ENCODE measurements at regions not wholly inside any gene's neighbourhood (a gene's known extent, or its start where the extent isn't known, plus 50 kb on each side); places are given as distances from the start of the nearest gene placed in this dataset.

DNA sequence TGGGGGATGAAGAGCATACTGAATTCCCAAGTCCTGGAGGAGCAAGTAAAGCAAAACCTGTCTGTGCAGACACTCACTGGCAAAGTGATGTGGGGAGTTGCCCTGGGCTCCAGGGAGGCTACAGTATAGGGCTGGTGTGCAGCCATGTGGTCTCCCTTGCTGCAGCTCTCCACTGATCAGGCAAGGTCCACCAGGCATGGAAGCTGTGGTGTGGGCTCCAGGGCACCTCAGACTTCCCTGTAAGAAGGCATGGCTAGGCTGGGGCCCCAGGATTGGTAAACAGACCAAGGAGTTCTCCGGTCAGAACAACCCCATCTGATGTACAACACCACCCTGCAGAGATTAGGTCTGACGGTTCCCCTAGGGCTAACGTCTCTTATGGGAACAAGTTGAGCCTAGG is 241.9 kb upstream of the NDST4 start:
- no peaks in the 10 kb centered on the region for H3K27me3 ChIP-seq
- TF ChIP-seq, protein P1, sequence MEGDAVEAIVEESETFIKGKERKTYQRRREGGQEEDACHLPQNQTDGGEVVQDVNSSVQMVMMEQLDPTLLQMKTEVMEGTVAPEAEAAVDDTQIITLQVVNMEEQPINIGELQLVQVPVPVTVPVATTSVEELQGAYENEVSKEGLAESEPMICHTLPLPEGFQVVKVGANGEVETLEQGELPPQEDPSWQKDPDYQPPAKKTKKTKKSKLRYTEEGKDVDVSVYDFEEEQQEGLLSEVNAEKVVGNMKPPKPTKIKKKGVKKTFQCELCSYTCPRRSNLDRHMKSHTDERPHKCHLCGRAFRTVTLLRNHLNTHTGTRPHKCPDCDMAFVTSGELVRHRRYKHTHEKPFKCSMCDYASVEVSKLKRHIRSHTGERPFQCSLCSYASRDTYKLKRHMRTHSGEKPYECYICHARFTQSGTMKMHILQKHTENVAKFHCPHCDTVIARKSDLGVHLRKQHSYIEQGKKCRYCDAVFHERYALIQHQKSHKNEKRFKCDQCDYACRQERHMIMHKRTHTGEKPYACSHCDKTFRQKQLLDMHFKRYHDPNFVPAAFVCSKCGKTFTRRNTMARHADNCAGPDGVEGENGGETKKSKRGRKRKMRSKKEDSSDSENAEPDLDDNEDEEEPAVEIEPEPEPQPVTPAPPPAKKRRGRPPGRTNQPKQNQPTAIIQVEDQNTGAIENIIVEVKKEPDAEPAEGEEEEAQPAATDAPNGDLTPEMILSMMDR (IDR thresholded peaks at IDR 0.05) = no peak
- TF ChIP-seq EP300 (IDR thresholded peaks at IDR 0.05) = no peak
- TF ChIP-seq POLR2A (IDR thresholded peaks at IDR 0.05) = no peak
- TF ChIP-seq POLR2AphosphoS5 (IDR thresholded peaks at IDR 0.05) = no peak
- intact Hi-C loops (cut with DNase I) = no loop called here
- no peak overlapping the region for H3K27ac ChIP-seq
- 92 to 94% methylated on average over 3 of the region's 3 CpGs for WGBS, 2 donors
- peaks cover 0 to 6% (median 0%) of the 10 kb centered on the region in 4 donors for H3K4me1 ChIP-seq
- no peak overlapping the region for H3K4me3 ChIP-seq
- peaks cover 0 to 9% (median 0%) of the 10 kb centered on the region in 4 donors for H3K9me3 ChIP-seq
- DNase-seq = no peak
- no peaks in the 10 kb centered on the region for H3K36me3 ChIP-seq

DNA sequence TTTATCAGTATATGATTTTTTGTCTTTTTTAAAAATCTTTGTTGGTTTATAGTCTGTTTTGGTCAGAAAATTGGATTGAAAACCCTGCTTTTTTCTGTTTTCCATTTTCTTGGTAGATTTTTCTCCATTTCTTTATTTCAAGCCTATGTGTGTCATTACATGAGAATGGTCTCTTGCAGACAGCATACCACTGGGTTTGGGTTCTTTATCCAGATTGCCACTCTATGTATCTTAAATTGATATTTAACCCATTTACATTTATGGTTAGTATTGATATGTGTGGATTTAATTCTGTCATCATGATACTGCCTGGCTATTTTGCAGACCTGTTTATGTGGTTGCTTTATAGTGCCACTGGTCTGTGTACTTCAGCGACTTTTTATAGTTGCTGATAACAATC is 239.9 kb upstream of the NDST4 start:
- intact Hi-C loops (cut with DNase I) = no loop called here
- no peak overlapping the region for H3K27ac ChIP-seq
- no peak for DNase-seq
- no peaks in the 10 kb centered on the region for H3K27me3 ChIP-seq
- peaks cover 0 to 9% (median 0%) of the 10 kb centered on the region in 4 donors for H3K9me3 ChIP-seq
- 96 to 97% methylated on average over 1 of the region's 1 CpG for WGBS, 2 donors
- H3K36me3 ChIP-seq = no peaks in the 10 kb centered on the region
- TF ChIP-seq, protein P1 (IDR thresholded peaks at IDR 0.05) = no peak
- TF ChIP-seq POLR2AphosphoS5 (IDR thresholded peaks at IDR 0.05) (no peak), POLR2A (IDR thresholded peaks at IDR 0.05) (no peak), EP300 (IDR thresholded peaks at IDR 0.05) (no peak)
- H3K4me1 ChIP-seq = no peaks in the 10 kb centered on the region
- no peak overlapping the region for H3K4me3 ChIP-seq

DNA sequence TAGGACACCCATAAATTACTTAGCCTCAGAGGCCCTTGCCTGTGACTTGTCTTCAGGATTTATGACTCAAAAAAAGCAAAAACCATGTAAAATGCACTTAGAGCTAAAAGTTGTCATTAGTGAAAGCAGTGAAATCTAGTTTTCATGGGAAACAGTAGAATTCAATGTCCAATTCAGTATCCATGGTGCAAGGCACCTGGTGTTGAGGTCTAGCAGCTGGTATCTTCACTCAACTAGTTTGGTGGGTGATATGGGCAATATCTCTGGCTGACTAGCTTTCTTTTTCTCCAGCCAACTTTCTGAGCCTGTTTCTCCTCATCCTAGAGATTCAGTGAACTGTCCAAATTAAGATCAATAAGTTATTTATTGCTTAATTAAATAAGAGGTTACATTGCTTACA is 229.8 kb upstream of the NDST4 start:
- intact Hi-C loops (cut with DNase I) = no loop called here
- Histone ChIP-seq H3K4me3 (no peak overlapping the region), H3K27me3 (no peaks in the 10 kb centered on the region), H3K27ac (no peak overlapping the region), H3K36me3 (no peaks in the 10 kb centered on the region), H3K4me1 (no peaks in the 10 kb centered on the region), H3K9me3 (no peaks in the 10 kb centered on the region)
- no peak for DNase-seq
- no peak for TF ChIP-seq POLR2A (IDR thresholded peaks at IDR 0.05)
- TF ChIP-seq, protein P1 (IDR thresholded peaks at IDR 0.05) = no peak
- TF ChIP-seq EP300 (IDR thresholded peaks at IDR 0.05) = no peak
- TF ChIP-seq POLR2AphosphoS5 (IDR thresholded peaks at IDR 0.05) = no peak

DNA sequence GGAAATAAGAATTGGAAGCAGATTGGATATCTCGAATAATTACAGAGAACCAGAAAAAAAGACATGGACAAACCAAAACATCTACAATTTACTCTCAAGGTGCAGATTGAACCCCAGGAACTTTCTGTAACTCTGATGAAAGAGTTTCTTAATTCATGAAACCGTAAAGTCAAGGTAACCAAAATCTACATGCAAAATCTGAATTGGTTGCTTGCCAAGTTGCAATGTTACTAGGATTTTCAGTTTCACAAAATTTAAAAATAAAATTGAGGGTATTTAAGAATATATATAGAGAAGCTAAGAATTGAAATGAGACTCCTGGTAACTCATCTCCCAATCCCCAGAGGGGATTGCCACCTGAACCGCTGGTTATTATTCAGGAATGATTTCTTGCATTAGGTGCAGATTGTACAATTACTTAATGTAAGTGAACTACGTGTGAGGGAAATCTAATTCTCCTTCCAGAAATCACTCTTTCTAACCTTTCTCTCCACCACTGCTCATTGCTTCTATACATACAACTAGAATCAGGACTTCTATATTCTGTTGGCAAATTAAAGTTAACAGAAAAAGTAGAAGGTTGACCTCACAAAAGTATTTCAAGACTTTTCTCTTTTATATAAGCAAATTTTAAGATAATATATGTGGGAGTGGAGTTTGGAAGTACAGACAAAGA is 221.5 kb upstream of the NDST4 start:
- H3K27ac ChIP-seq = no peak overlapping the region
- TF ChIP-seq EP300 (IDR thresholded peaks at IDR 0.05) (no peak), POLR2A (IDR thresholded peaks at IDR 0.05) (no peak), POLR2AphosphoS5 (IDR thresholded peaks at IDR 0.05) (no peak)
- no peaks in the 10 kb centered on the region for H3K27me3 ChIP-seq
- H3K4me3 ChIP-seq = no peak overlapping the region
- no peaks in the 10 kb centered on the region for H3K36me3 ChIP-seq
- 79 to 85% methylated on average over 4 of the region's 4 CpGs for WGBS, 2 donors
- H3K4me1 ChIP-seq = no peaks in the 10 kb centered on the region
- DNase-seq = no peak
- intact Hi-C loops (cut with DNase I) = no loop called here
- no peaks in the 10 kb centered on the region for H3K9me3 ChIP-seq

DNA sequence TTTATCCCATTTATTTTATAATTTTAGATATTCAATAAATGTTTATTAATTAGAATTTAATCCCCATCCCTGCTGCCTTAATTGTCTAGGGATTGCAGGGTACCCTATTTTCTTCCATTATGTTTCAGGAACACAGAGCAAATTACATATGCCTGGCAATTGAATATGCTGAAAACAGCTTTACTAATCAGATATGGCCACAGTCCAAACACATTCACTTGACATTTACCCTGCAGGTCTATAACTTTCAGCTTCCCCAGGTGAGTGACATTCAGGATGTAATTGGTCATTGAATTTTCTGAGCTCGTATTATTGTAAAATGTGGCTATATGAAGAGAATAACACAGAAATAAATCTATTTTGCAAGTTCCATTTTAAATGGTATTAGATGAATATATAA is 218.7 kb upstream of the NDST4 start:
- Histone ChIP-seq H3K4me1 (no peaks in the 10 kb centered on the region), H3K27me3 (no peaks in the 10 kb centered on the region), H3K36me3 (no peaks in the 10 kb centered on the region), H3K27ac (no peak overlapping the region), H3K4me3 (no peak overlapping the region), H3K9me3 (no peaks in the 10 kb centered on the region)
- TF ChIP-seq POLR2A (IDR thresholded peaks at IDR 0.05) = no peak
- no peak for TF ChIP-seq EP300 (IDR thresholded peaks at IDR 0.05)
- TF ChIP-seq, protein P1 (IDR thresholded peaks at IDR 0.05) = no peak
- TF ChIP-seq POLR2AphosphoS5 (IDR thresholded peaks at IDR 0.05) = no peak
- WGBS, 2 donors = 28 to 68% methylated on average over 1 of the region's 1 CpG
- no peak for DNase-seq
- intact Hi-C loops (cut with DNase I) = no loop called here

Data from sigmoid colon (tissue), 6 donors.